DMS 273 treated with DMSO at 0.1 percent for 48 hours (cell line): ENCODE measurements at regions not wholly inside any gene's neighbourhood (a gene's known extent, or its start where the extent isn't known, plus 50 kb on each side); places are given as distances from the start of the nearest gene placed in this dataset.

Experiments
- DNase-seq: peaks from one replicate; lab custom pipeline; 2025; lab: John Stamatoyannopoulos, UW

GRCh38 chr12:95411466-95411865 is 62.5 kb upstream of the METAP2 start:
- no peak for DNase-seq

GRCh38 chr12:95412482-95413311 is 61.3 kb upstream of the METAP2 start:
- no peak for DNase-seq

- no peak for DNase-seq
These were observed 60.4 kb upstream of the METAP2 start for GRCh38 chr12:95413576-95413975.

- DNase-seq: no peak
These were observed 58.5 kb upstream of the METAP2 start for GRCh38 chr12:95415451-95415850.

GRCh38 chr12:95416111-95416636 is 57.8 kb upstream of the METAP2 start:
- DNase-seq: no peak

GRCh38 chr12:95417372-95417771 is 56.6 kb upstream of the METAP2 start:
- no peak for DNase-seq

- DNase-seq: no peak
These were observed 55.8 kb upstream of the METAP2 start for GRCh38 chr12:95418142-95418541.
